Pancreas (tissue), 10 donors: ENCODE measurements at regions not wholly inside any gene's neighbourhood (a gene's known extent, or its start where the extent isn't known, plus 50 kb on each side); places are given as distances from the start of the nearest gene placed in this dataset.

Source experiments
- ATAC-seq, 4 donors: fragments of 200-7000 bp; cut with Tn5 transposase; one replicate each; pipeline versions ENCODE4 v1.8.0 to v1.9.1; 2020; ENCODE audit warnings: mild to moderate bottlenecking in 4 of 4, moderate library complexity in 4 of 4
- DNase-seq, 6 donors: peaks; one replicate each; pipeline ENCODE4 v3.0.0-alpha.2; 2020
- FAIRE-seq: peaks from 2 replicates; lab custom pipeline; 2012; peaks lifted over from hg19 to GRCh38; lab: Jason Lieb, UNC
- H3K27ac ChIP-seq, 4 donors: fragments of 200-600 bp; sonication (generic); 1 replicate in 3 of 4; 2 replicates in 1 of 4; pipeline versions ENCODE4 v1.5.0 to v1.8.0; 2020
- H3K27me3 ChIP-seq, 4 donors: fragments of 200-600 bp; one replicate each; pipeline ENCODE4 v1.8.0; 2021
- H3K36me3 ChIP-seq, 3 donors: fragments of 200-600 bp; sonication (generic) in 1 of 3; one replicate each; pipeline versions ENCODE4 v1.5.0 to v1.8.0; 2020 to 2021
- H3K4me1 ChIP-seq, 3 donors: fragments of 200-600 bp; one replicate each; pipeline ENCODE4 v1.8.0; 2021
- H3K4me3 ChIP-seq, 4 donors: fragments of 200-600 bp; sonication (generic) in 2 of 4; one replicate each; pipeline versions ENCODE4 v1.5.0 to v1.8.0; 2020 to 2021
- H3K9me3 ChIP-seq, 4 donors: fragments of 200-600 bp; one replicate each; pipeline ENCODE4 v1.8.0; 2021
- WGBS, 2 donors: extraction: QIAGEN DNeasy Blood & Tissue Kit; methylation state at CpG; one replicate each; pipeline ENCODE4 v1.1.7; 2013; 5-methylcytosine and 5-hydroxymethylcytosine counted together
- intact Hi-C, 3 donors: fragments of 100-400 bp; cut with DNase I; formaldehyde crosslinking; loops; one replicate each; pipeline versions ENCODE4 v1.11.1 to v1.14.2; 2022
- TF ChIP-seq, protein P1 (sequence below), 4 donors: fragments of 200-600 bp; sonication (generic) in 3 of 4; IDR thresholded peaks; one replicate each; pipeline versions ENCODE4 v1.5.0 to v1.8.0; 2021; ENCODE audit warnings: antibody characterized with exemption in 4 of 4
- donor health status: healthy with polysubstance abuse.
- donor health status: DM: no; HTN: no; CAD: no; lungs with moderate emphysema.
- donor health status: DM: no; HTN: no; CAD: no.
- donor health status: control.
- donor health status: control.
- donor health status: Bipolar disorder and iron deficiency.
- donor health status: DM: yes; HTN: yes; CAD: no.
- donor health status: DM: no; HTN: no; CAD: no.
- donor health status: DM: no; HTN: no; CAD: no.
- donor health status: DM: yes; HTN: yes; CAD: no.

DNA sequence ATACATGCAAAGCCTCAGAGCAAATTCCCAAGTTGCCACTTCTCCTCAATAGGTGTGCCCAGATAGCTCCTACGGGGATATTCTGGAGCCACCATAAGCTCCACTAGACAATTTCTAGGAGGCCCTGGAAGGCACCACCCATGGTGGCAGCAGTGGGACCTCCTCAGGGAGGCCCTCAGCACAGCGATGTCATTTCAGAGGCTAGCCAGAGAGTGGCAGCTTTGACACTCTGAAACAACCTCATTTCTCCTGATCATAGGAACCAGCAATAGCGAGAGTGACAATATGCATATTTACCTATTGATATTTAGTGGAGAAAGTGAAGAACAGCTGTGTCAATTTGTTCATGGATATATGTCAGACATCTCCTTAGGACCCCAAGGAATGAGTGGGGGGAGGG, 612.3 kb downstream of the SOX5 start:
- no peak for ATAC-seq
- no peaks in the 10 kb centered on the region for H3K9me3 ChIP-seq
- 65 to 75% methylated on average over 3 of the region's 3 CpGs for WGBS, 2 donors

DNA sequence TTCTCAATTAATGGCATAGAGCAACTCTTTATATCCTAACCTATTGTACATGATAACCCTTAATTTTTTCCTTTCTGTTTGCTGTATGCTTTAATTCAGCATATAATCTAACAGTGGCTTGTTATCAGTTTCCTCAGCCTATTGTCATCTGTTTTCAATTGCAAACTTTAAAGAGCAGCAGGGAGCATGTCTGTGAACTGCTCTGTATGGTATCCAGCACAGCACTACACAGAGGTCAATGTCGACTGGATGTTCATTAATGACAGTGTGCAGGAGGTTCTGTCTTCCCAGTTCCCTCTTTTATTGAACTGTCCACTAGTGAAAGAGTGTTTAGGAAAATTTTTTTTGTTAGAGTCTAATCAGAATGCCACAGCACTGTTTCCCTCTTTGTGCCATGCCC, 609.1 kb downstream of the SOX5 start:
- ATAC-seq (no peak), FAIRE-seq (no peak), DNase-seq (no peak)
- no peaks in the 10 kb centered on the region for H3K9me3 ChIP-seq
- WGBS, 2 donors, result 36 to 42% methylated on average over 1 of the region's 1 CpG
- no peaks in the 10 kb centered on the region for H3K36me3 ChIP-seq
- no peak overlapping the region for H3K4me3 ChIP-seq
- intact Hi-C loops, result no loop called here
- no peak overlapping the region for H3K27ac ChIP-seq
- no peaks in the 10 kb centered on the region for H3K4me1 ChIP-seq
- H3K27me3 ChIP-seq, result no peaks in the 10 kb centered on the region
- TF ChIP-seq, protein P1, sequence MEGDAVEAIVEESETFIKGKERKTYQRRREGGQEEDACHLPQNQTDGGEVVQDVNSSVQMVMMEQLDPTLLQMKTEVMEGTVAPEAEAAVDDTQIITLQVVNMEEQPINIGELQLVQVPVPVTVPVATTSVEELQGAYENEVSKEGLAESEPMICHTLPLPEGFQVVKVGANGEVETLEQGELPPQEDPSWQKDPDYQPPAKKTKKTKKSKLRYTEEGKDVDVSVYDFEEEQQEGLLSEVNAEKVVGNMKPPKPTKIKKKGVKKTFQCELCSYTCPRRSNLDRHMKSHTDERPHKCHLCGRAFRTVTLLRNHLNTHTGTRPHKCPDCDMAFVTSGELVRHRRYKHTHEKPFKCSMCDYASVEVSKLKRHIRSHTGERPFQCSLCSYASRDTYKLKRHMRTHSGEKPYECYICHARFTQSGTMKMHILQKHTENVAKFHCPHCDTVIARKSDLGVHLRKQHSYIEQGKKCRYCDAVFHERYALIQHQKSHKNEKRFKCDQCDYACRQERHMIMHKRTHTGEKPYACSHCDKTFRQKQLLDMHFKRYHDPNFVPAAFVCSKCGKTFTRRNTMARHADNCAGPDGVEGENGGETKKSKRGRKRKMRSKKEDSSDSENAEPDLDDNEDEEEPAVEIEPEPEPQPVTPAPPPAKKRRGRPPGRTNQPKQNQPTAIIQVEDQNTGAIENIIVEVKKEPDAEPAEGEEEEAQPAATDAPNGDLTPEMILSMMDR (IDR thresholded peaks at IDR 0.05), result no peak

More for the DNA sequence above, 612.3 kb downstream of the SOX5 start:
- intact Hi-C loops, result no loop called here
- no peak overlapping the region for H3K4me3 ChIP-seq
- H3K36me3 ChIP-seq, result no peaks in the 10 kb centered on the region
- H3K4me1 ChIP-seq, result no peaks in the 10 kb centered on the region
- DNase-seq (no peak), FAIRE-seq (no peak)
- TF ChIP-seq, protein P1 (IDR thresholded peaks at IDR 0.05), result no peak
- H3K27ac ChIP-seq, result no peak overlapping the region
- H3K27me3 ChIP-seq, result no peaks in the 10 kb centered on the region

- TF ChIP-seq, protein P1 (IDR thresholded peaks at IDR 0.05), result no peak
- WGBS, 2 donors, result 10 to 30% methylated on average over 1 of the region's 1 CpG
- no peaks in the 10 kb centered on the region for H3K4me1 ChIP-seq
- ATAC-seq (no peak), FAIRE-seq (no peak), DNase-seq (no peak)
- intact Hi-C loops, result no loop called here
- H3K36me3 ChIP-seq, result no peaks in the 10 kb centered on the region
- no peaks in the 10 kb centered on the region for H3K9me3 ChIP-seq
- no peak overlapping the region for H3K4me3 ChIP-seq
- H3K27ac ChIP-seq, result no peak overlapping the region
- no peaks in the 10 kb centered on the region for H3K27me3 ChIP-seq
Measured at GRCh38 chr12:23342407-23342806, 607.1 kb downstream of the SOX5 start.

DNA sequence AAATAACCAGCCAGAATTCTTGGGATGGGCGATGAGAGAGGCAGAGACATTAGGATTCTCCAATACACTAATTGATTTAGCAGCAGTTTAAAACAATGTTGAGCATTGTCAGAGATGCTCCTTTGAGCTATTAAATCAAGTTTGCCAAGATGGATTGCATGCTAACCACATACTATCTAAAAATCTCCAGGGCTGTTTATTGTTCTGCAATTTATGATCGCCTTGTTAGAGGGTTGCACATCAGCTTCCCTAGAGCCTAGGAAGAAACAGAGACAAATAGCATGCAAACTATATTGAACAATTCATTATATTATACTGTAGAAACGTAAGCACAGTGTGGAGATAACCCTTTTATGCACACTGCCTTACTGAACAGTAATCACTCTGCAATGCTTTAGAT, 599.9 kb downstream of the SOX5 start:
- Histone ChIP-seq H3K4me3 (no peak overlapping the region), H3K27ac (no peak overlapping the region), H3K36me3 (no peaks in the 10 kb centered on the region), H3K4me1 (no peaks in the 10 kb centered on the region), H3K9me3 (no peaks in the 10 kb centered on the region), H3K27me3 (no peaks in the 10 kb centered on the region)
- DNase-seq (no peak), FAIRE-seq (no peak), ATAC-seq (no peak)
- 40 to 52% methylated on average over 3 of the region's 3 CpGs for WGBS, 2 donors
- TF ChIP-seq, protein P1 (IDR thresholded peaks at IDR 0.05), result no peak
- intact Hi-C loops, result no loop called here

DNA sequence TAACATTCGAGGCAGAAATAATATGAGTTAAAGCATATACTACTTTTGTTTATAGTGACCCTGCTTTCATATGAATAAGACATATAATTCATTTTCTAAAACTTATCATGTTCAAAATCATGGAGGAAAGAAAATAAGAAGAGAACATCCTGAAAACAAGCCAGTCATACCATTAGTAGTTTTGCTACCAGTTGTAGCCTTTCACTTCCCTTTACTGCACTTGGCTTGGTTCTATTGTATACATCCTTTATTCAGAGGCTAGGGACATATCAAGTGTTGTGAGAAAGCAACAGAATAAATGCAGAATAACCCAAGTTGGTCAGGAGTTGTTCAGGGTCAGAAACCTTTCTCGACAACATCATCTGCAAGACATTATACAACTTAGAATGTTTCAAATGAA, 598.7 kb downstream of the SOX5 start:
- no peak for DNase-seq
- TF ChIP-seq, protein P1 (IDR thresholded peaks at IDR 0.05), result no peak
- ATAC-seq, result no peak
- FAIRE-seq, result no peak
- WGBS, 2 donors, result 56 to 69% methylated on average over 2 of the region's 2 CpGs
- Histone ChIP-seq H3K9me3 (no peaks in the 10 kb centered on the region), H3K27ac (no peak overlapping the region), H3K4me3 (no peak overlapping the region), H3K27me3 (no peaks in the 10 kb centered on the region), H3K36me3 (no peaks in the 10 kb centered on the region), H3K4me1 (no peaks in the 10 kb centered on the region)
- intact Hi-C loops, result no loop called here
